Bronchial epithelial cell (primary cell): ENCODE measurements at regions not wholly inside any gene's neighbourhood (a gene's known extent, or its start where the extent isn't known, plus 50 kb on each side); places are given as distances from the start of the nearest gene placed in this dataset.

ENCODE experiments used
- DNase-seq: peaks from one replicate; pipeline ENCODE4 v3.0.0-alpha.2; 2010; ENCODE audit warnings: low read depth
- FAIRE-seq: peaks from 2 replicates; lab custom pipeline; 2011; peaks lifted over from hg19 to GRCh38; lab: Jason Lieb, UNC
- H3K27me3 ChIP-seq: 2 replicates; pipeline ENCODE4 v1.5.1; 2011; ENCODE audit warnings: low read length; ENCODE audit not compliant: control insufficient read depth, insufficient read depth
- H3K36me3 ChIP-seq: 2 replicates; pipeline ENCODE4 v1.5.1; 2011; ENCODE audit warnings: low read length; ENCODE audit not compliant: control insufficient read depth, insufficient read depth
- H3K4me3 ChIP-seq: 2 replicates; pipeline ENCODE4 v1.5.1; 2011; ENCODE audit warnings: mild to moderate bottlenecking, low read depth, low read length, control low read depth
- TF ChIP-seq, protein P1 (sequence below): IDR thresholded peaks from 2 replicates; pipeline ENCODE4 v1.5.1; 2011; ENCODE audit warnings: mild to moderate bottlenecking, moderate library complexity, low read length, control low read depth, inconsistent platforms; ENCODE audit not compliant: insufficient read depth, severe bottlenecking

GRCh38 chr9:22255337-22255736 lies 191.3 kb upstream of the DMRTA1 start:
- H3K4me3 ChIP-seq: no peak overlapping the region
- H3K27me3 ChIP-seq: no peaks in the 10 kb centered on the region
- no peak for DNase-seq
- no peaks in the 10 kb centered on the region for H3K36me3 ChIP-seq
- TF ChIP-seq, protein P1, sequence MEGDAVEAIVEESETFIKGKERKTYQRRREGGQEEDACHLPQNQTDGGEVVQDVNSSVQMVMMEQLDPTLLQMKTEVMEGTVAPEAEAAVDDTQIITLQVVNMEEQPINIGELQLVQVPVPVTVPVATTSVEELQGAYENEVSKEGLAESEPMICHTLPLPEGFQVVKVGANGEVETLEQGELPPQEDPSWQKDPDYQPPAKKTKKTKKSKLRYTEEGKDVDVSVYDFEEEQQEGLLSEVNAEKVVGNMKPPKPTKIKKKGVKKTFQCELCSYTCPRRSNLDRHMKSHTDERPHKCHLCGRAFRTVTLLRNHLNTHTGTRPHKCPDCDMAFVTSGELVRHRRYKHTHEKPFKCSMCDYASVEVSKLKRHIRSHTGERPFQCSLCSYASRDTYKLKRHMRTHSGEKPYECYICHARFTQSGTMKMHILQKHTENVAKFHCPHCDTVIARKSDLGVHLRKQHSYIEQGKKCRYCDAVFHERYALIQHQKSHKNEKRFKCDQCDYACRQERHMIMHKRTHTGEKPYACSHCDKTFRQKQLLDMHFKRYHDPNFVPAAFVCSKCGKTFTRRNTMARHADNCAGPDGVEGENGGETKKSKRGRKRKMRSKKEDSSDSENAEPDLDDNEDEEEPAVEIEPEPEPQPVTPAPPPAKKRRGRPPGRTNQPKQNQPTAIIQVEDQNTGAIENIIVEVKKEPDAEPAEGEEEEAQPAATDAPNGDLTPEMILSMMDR: no peak
- FAIRE-seq: no peak

DNA sequence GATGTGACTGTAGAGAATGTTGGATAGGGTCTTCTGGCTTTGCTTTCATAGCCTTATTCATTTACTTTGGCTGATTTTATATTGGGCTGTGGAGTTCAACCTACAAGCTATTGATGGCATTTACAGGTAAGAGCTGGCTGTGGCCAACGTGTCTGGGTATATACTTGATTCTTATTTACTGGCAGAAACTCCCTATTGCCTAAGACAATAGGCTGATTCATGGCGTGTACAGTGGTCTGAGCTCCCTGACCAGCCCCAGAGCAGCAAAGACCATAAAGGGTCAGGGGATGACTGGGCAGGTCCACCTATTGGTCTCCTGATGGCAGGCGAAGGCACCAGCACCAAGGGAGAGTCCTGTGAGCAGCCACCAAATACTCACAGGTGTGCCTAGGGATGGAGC lies 190.2 kb upstream of the DMRTA1 start:
- TF ChIP-seq, protein P1: no peak
- no peak overlapping the region for H3K4me3 ChIP-seq
- DNase-seq (peak; percentile 63), FAIRE-seq (peak; percentile 55)
- H3K36me3 ChIP-seq: no peaks in the 10 kb centered on the region
- no peaks in the 10 kb centered on the region for H3K27me3 ChIP-seq

DNA sequence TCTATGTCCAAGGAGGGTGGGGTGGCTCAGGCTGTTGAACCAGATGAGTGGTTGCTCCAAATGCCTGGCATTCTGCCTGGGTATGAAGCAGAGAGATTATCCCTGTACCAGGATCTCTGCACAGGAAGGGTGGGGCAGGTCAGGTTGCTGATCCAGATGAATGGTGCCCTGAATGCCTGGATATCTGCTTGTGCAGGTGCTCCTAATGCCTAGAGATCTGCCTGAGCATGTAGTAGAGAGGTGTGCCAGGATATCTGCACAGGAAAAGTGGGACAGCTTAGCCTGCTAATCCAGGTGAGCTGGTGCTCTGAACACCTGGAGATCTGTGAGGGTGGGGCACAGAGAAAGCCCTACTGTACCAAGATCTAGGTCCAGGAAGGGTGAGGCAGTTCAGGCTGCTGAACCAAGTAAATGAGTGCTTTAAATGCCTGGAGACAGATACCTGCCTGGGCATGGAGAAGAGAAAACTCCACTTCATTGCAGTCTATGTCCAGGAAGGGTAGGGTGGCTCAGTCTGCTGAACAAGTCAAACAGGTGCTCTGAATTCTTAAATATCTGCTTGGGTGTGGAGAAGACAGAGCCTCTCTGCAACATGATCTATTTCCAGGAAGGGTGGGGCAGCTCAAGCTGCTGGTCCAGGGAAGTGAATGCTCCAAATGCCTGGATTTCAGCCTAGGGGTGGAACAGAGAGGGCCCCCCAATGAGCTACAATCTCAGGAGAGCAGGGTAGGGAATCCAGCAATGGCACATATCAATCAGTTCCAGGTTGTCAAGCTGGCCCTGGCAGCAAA lies 189.4 kb upstream of the DMRTA1 start:
- H3K27me3 ChIP-seq: no peaks in the 10 kb centered on the region
- TF ChIP-seq, protein P1: no peak
- FAIRE-seq (peak; percentile 100), DNase-seq (peak; percentile 100)
- no peaks in the 10 kb centered on the region for H3K36me3 ChIP-seq
- H3K4me3 ChIP-seq: no peak overlapping the region

DNA sequence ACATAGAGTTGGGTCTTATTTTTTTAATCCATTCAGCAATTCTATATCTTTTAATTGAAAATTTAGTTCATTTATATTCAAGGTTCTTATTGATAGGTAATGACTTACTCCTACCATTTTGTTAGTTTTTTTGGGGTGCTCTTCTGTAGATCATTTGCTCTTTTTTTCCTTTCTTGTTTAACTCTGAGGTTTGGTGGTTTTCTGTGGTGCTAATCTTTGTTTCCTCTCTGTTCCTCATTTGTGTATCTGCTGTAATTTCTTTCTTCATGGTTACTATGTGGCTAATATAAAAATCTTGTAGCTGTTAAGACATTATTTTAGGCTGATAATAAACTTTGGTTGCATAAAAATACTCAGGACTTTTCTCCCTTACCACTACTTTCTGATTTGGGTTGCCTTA lies 181.6 kb upstream of the DMRTA1 start:
- FAIRE-seq (no peak), DNase-seq (no peak)
- Histone ChIP-seq H3K27me3 (no peaks in the 10 kb centered on the region), H3K4me3 (no peak overlapping the region), H3K36me3 (no peaks in the 10 kb centered on the region)
- TF ChIP-seq, protein P1: no peak

DNA sequence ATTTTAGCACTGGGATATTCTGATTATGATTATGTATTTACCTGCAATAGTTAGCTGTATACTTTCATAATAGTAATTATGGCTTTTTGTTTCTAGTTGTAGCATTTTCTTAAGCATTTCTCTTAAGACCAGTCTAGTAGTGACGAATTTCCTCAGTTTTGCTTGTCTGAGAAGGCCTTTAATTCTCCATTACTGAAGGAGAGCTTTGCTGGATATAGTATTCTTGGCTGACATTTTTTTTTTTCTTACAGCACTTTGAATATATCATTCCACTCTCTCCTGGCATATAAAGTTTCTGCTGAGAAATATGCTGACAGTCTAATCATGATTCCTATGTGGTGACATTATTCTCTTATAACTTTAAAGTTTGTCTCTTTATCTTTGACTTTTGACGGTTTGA lies 181.1 kb upstream of the DMRTA1 start:
- no peaks in the 10 kb centered on the region for H3K36me3 ChIP-seq
- FAIRE-seq: no peak

More for the DNA sequence above, 181.1 kb upstream of the DMRTA1 start:
- Histone ChIP-seq H3K27me3 (no peaks in the 10 kb centered on the region), H3K4me3 (no peak overlapping the region)
- no peak for DNase-seq
- TF ChIP-seq, protein P1: no peak
